HL-60 (cell line): ENCODE measurements at regions not wholly inside any gene's neighbourhood (a gene's known extent, or its start where the extent isn't known, plus 50 kb on each side); places are given as distances from the start of the nearest gene placed in this dataset.

Experiments
- GABPA ChIP-seq: IDR thresholded peaks from 2 replicates; pipeline ENCODE4 v1.6.1; 2012; ENCODE audit warnings: low read depth
- POLR2AphosphoS5 ChIP-seq: IDR thresholded peaks from 2 replicates; pipeline ENCODE4 v1.6.1; 2012; ENCODE audit warnings: low read depth
- SPI1 ChIP-seq: IDR thresholded peaks from 2 replicates; pipeline ENCODE4 v1.6.1; 2012; ENCODE audit warnings: low read depth, mild to moderate bottlenecking, borderline replicate concordance
- TF ChIP-seq, protein P1 (sequence below): IDR thresholded peaks from one replicate; pipeline ENCODE4 v1.5.1; 2011; ENCODE audit warnings: low read length, control low read depth, inconsistent platforms; ENCODE audit not compliant: insufficient read depth

DNA sequence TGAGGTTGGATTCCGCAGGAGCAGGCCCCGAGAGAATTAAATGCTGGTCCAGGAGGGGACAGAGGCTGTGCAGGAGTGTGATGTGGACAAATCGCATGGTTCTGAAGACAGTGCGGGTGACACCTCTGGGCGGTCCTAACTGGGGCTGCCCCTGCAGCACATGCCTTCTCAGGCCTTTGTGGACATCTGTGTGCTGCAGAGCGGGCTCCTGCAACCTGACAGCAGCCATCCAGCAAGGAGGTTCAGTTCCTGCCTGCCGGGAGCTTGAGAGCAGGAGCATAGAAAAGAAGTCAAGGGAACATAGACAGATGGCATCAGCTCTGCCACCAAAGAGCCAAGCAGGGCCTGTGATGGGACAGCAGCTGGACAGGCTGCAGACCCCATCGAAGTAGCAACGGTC lies 135.9 kb upstream of the PPP2R2D start:
- TF ChIP-seq, protein P1, sequence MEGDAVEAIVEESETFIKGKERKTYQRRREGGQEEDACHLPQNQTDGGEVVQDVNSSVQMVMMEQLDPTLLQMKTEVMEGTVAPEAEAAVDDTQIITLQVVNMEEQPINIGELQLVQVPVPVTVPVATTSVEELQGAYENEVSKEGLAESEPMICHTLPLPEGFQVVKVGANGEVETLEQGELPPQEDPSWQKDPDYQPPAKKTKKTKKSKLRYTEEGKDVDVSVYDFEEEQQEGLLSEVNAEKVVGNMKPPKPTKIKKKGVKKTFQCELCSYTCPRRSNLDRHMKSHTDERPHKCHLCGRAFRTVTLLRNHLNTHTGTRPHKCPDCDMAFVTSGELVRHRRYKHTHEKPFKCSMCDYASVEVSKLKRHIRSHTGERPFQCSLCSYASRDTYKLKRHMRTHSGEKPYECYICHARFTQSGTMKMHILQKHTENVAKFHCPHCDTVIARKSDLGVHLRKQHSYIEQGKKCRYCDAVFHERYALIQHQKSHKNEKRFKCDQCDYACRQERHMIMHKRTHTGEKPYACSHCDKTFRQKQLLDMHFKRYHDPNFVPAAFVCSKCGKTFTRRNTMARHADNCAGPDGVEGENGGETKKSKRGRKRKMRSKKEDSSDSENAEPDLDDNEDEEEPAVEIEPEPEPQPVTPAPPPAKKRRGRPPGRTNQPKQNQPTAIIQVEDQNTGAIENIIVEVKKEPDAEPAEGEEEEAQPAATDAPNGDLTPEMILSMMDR = no peak
- no peak for TF ChIP-seq POLR2AphosphoS5
- TF ChIP-seq GABPA = no peak
- TF ChIP-seq SPI1 = no peak
